K562 (cell line): ENCODE measurements at regions not wholly inside any gene's neighbourhood (a gene's known extent, or its start where the extent isn't known, plus 50 kb on each side); places are given as distances from the start of the nearest gene placed in this dataset.

Experiments used
- ATAC-seq: fragments of 200-7000 bp; cut with Tn5 transposase; 3 replicates; pipeline ENCODE4 v1.9.1; 2020; ENCODE audit warnings: moderate library complexity
- BruUV-seq: library from RNA; stranded (reverse); fragments of 400-500 nt; replicated peaks from 2 replicates; lab custom pipeline; 2021; lab: Mats Ljungman, UMichigan
- CTCF ChIA-PET: fragments of 300-600 bp; formaldehyde crosslinking; extraction: SDS; loops from one replicate; lab custom pipeline; 2021; ENCODE audit warnings: low intra/inter-chr PET ratio; lab: Yijun Ruan, JAX
- POLR2A ChIA-PET: fragments of 300-600, 350-650 bp; sonication (Branson Sonifier 250); formaldehyde crosslinking; extraction: SDS; loops from one replicate; lab custom pipeline; 2021; ENCODE audit warnings: antibody characterized with exemption, inconsistent platforms; lab: Yijun Ruan, JAX
- DNase-seq, 4 experiments: peaks; one replicate each; pipeline versions ENCODE4 v3.0.0 to v3.0.0-alpha.2; 2011 to 2018; ENCODE audit warnings: low spot score in 3 of 4, mixed read lengths in 3 of 4; ENCODE audit errors: extremely low read depth in 1 of 4
- FAIRE-seq: peaks from 2 replicates; lab custom pipeline; 2011; peaks lifted over from hg19 to GRCh38; lab: Jason Lieb, UNC
- H2AFZ ChIP-seq: 2 replicates; pipeline ENCODE4 v1.6.0; 2011; ENCODE audit warnings: low read depth, low read length, control low read depth, inconsistent platforms
- H3K27ac ChIP-seq: fragments of 200-600 bp; 3 replicates; pipeline ENCODE4 v1.8.0; 2011; ENCODE audit warnings: low read depth, mild to moderate bottlenecking, control low read depth, inconsistent platforms, low read length, moderate library complexity, mixed read lengths; ENCODE audit errors: extremely low read depth
- H3K27me3 ChIP-seq, 2 experiments: fragments of 300-600 bp in 1 of 2; 2 replicates in 1 of 2; 3 replicates in 1 of 2; pipeline versions ENCODE4 v1.6.0 to v1.8.0; 2011; ENCODE audit warnings: inconsistent platforms in 2 of 2, low read length in 2 of 2, mild to moderate bottlenecking in 1 of 2, mixed read lengths in 1 of 2, moderate library complexity in 1 of 2; ENCODE audit not compliant: control insufficient read depth in 2 of 2, insufficient read depth in 2 of 2
- H3K36me3 ChIP-seq: fragments of 300-600 bp; 3 replicates; pipeline ENCODE4 v1.8.0; 2011; ENCODE audit warnings: mild to moderate bottlenecking, low read length, inconsistent platforms; ENCODE audit not compliant: control insufficient read depth, insufficient read depth
- H3K4me1 ChIP-seq, 2 experiments: fragments of 200-600 bp in 1 of 2; replicated peaks in 1 of 2; 2 replicates in 1 of 2; 3 replicates in 1 of 2; pipeline versions ENCODE4 v1.5.1 to v1.8.0; 2011; ENCODE audit warnings: inconsistent platforms in 2 of 2, low read length in 2 of 2, mild to moderate bottlenecking in 1 of 2, mixed read lengths in 1 of 2, moderate library complexity in 1 of 2; ENCODE audit not compliant: control insufficient read depth in 2 of 2, insufficient read depth in 2 of 2
- H3K4me2 ChIP-seq: 2 replicates; pipeline ENCODE4 v1.6.1; 2011; ENCODE audit warnings: low read length, control low read depth, inconsistent platforms, mixed read lengths; ENCODE audit not compliant: insufficient read depth
- H3K4me3 ChIP-seq: fragments of 200-600 bp; sonication (generic), shearing (Covaris generic); 2 replicates; pipeline ENCODE4 v1.5.1; 2016; ENCODE audit warnings: control low read depth, inconsistent platforms
- H3K79me2 ChIP-seq: fragments of 200-600 bp; 3 replicates; pipeline ENCODE4 v1.8.0; 2011; ENCODE audit warnings: low read length, inconsistent platforms; ENCODE audit not compliant: control insufficient read depth, insufficient read depth
- H3K9ac ChIP-seq, 2 experiments: 2 replicates each; pipeline versions ENCODE4 v1.6.0 to v1.6.1; 2011; ENCODE audit warnings: low read depth in 2 of 2, low read length in 2 of 2, control low read depth in 1 of 2, inconsistent platforms in 1 of 2, mild to moderate bottlenecking in 1 of 2, mixed read lengths in 1 of 2; ENCODE audit not compliant: insufficient read depth in 1 of 2
- H3K9me1 ChIP-seq: one replicate; pipeline ENCODE4 v1.6.0; 2011; ENCODE audit warnings: inconsistent platforms, mild to moderate bottlenecking, low read length, moderate library complexity; ENCODE audit not compliant: control insufficient read depth, insufficient read depth
- H3K9me3 ChIP-seq: replicated peaks from 2 replicates; pipeline ENCODE4 v1.5.1; 2011; ENCODE audit warnings: low read depth, low read length, inconsistent platforms; ENCODE audit not compliant: control insufficient read depth, insufficient read depth
- H4K20me1 ChIP-seq: replicated peaks from 2 replicates; pipeline ENCODE4 v1.6.1; 2011; ENCODE audit warnings: low read length, inconsistent platforms, mixed read lengths; ENCODE audit not compliant: control insufficient read depth, insufficient read depth
- ASH1L ChIP-seq: fragments of 450-650 bp; IDR thresholded peaks from 2 replicates; pipeline ENCODE4 v1.6.1; 2018; ENCODE audit warnings: borderline replicate concordance, mild to moderate bottlenecking, low read depth; ENCODE audit not compliant: partially characterized antibody
- CBFB ChIP-seq: sonication (generic); formaldehyde crosslinking; IDR thresholded peaks from 2 replicates; pipeline ENCODE4 v1.4.0; 2020; ENCODE audit warnings: mild to moderate bottlenecking, missing genetic modification reagents
- DIDO1 ChIP-seq: fragments of 450-650 bp; IDR thresholded peaks from 2 replicates; pipeline ENCODE4 v1.6.1; 2016; ENCODE audit warnings: low read depth, missing biosample characterization, missing genetic modification characterization
- HCFC1 ChIP-seq: IDR thresholded peaks from 2 replicates; pipeline ENCODE4 v1.6.1; 2012; ENCODE audit warnings: low read depth, low read length, improper control_type of control experiment
- HLTF ChIP-seq: fragments of 450-650 bp; IDR thresholded peaks from 2 replicates; pipeline ENCODE4 v1.6.1; 2016
- JUNB ChIP-seq: fragments of 450-650 bp; formaldehyde crosslinking; conservative IDR thresholded peaks from 2 replicates; pipeline ENCODE4 v1.4.0; 2020; ENCODE audit warnings: mild to moderate bottlenecking
- KAT2B ChIP-seq: IDR thresholded peaks from one replicate; pipeline ENCODE4 v1.6.1; 2012; ENCODE audit warnings: low read depth, mild to moderate bottlenecking, control low read depth, inconsistent platforms, low read length, moderate library complexity
- KDM1A ChIP-seq, 2 experiments: fragments of 450-650 bp; IDR thresholded peaks; 2 replicates each; pipeline ENCODE4 v1.6.1; 2016; ENCODE audit warnings: mild to moderate bottlenecking in 2 of 2
- KHSRP ChIP-seq: fragments of 450-650 bp; IDR thresholded peaks from 2 replicates; pipeline ENCODE4 v1.6.1; 2017
- MECOM ChIP-seq: fragments of 250-450 bp; sonication (Bioruptor Pico); IDR thresholded peaks from 2 replicates; pipeline ENCODE4 v1.8.0; 2022; ENCODE audit warnings: inconsistent platforms
- RBM34 ChIP-seq: fragments of 200-400 bp; formaldehyde crosslinking; IDR thresholded peaks from 2 replicates; pipeline ENCODE4 v1.6.1; 2018; ENCODE audit warnings: low read length, borderline replicate concordance; ENCODE audit not compliant: insufficient read depth
- SAFB ChIP-seq: fragments of 200-400 bp; formaldehyde crosslinking; IDR thresholded peaks from 2 replicates; pipeline ENCODE4 v1.6.1; 2017; ENCODE audit warnings: low read depth, low read length, borderline replicate concordance
- SMARCA5 ChIP-seq: fragments of 450-650 bp; IDR thresholded peaks from 2 replicates; pipeline ENCODE4 v1.6.1; 2016
- STAG1 ChIP-seq: sonication (generic); formaldehyde crosslinking; IDR thresholded peaks from 2 replicates; pipeline ENCODE4 v1.5.0; 2020; ENCODE audit warnings: missing genetic modification reagents, borderline replicate concordance
- ZNF584 ChIP-seq: fragments of 200-800 bp; sonication (Bioruptor generic); IDR thresholded peaks from 2 replicates; pipeline ENCODE4 v1.6.1; 2016; ENCODE audit warnings: low read depth, mild to moderate bottlenecking, missing genetic modification characterization, missing compliant biosample characterization
- ZNF830 ChIP-seq: fragments of 250-450 bp; sonication (Bioruptor Pico); IDR thresholded peaks from 2 replicates; pipeline ENCODE4 v1.5.0; 2021; ENCODE audit warnings: mild to moderate bottlenecking
- WGBS: fragments of 100-300 bp; shearing (Covaris generic); methylation state at CpG from one replicate; pipeline ENCODE4 v1.1.6; 2016; ENCODE audit warnings: low coverage, mixed read lengths; ENCODE audit not compliant: insufficient coverage; ENCODE audit errors: missing lambda C conversion rate; 5-methylcytosine and 5-hydroxymethylcytosine counted together
- in situ Hi-C: fragments of 300-500 bp; cut with MboI; formaldehyde crosslinking; loops from 4 replicates; pipeline ENCODE4 v1.15.0; 2018; ENCODE audit warnings: inconsistent platforms, mixed read lengths
- intact Hi-C: fragments of 100-400 bp; cut with micrococcal nuclease; formaldehyde crosslinking; loops from 2 replicates; pipeline ENCODE4 v1.14.2; 2022
- TF ChIP-seq, protein P1 (sequence below), 2 experiments: fragments of 450-650 bp; IDR thresholded peaks; 2 replicates each; pipeline ENCODE4 v1.6.1; 2016
- TF ChIP-seq, protein P2 (sequence below): sonication (generic); formaldehyde crosslinking; IDR thresholded peaks from 2 replicates; pipeline ENCODE4 v1.5.0; 2020; ENCODE audit warnings: missing genetic modification reagents
- TF ChIP-seq, protein P3 (sequence below): sonication (generic); formaldehyde crosslinking; IDR thresholded peaks from 2 replicates; pipeline ENCODE4 v1.8.1; 2022; ENCODE audit warnings: missing genetic modification reagents

DNA sequence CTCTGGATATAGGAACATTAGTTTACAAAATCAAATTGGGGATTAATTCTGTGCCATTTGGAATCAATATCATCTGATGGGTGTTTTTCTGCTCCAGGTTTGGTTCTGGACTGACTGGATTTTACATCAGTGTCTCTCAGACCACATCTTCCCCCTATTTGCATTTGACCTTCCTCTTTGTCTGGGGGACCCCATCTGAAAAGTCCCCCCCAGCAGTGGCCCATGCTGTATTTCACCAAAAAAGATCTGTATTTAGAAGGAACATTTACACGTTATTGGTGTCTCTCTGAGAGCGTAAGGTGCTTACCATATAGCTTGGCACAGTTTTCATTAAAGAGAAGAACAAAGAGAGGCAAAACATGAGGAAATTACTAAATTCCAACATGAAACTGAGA lies 215.6 kb upstream of the CLINT1 start:
- intact Hi-C loops, result loop anchor here (2.0 kb wide), 1 partner anchor 1032 kb away; no protein-coding TSS in a partner anchor

More for the DNA sequence above, 215.6 kb upstream of the CLINT1 start:
- Histone ChIP-seq H3K27me3 (peaks cover 3 to 5% of the 10 kb centered on the region in 2 experiments; a peak in 2 of 5 replicates), H2AFZ (no peak overlapping the region), H3K4me2 (no peak overlapping the region), H3K27ac (no peak overlapping the region), H3K4me3 (no peak overlapping the region), H3K9me1 (no peaks in the 10 kb centered on the region), H3K9me3 (no peaks in the 10 kb centered on the region), H3K79me2 (no peaks in the 10 kb centered on the region), H3K9ac (no peak overlapping the region), H3K36me3 (no peaks in the 10 kb centered on the region), H4K20me1 (no peaks in the 10 kb centered on the region), H3K4me1 (no peaks in the 10 kb centered on the region)
- DNase-seq, result no peak
- no peak for FAIRE-seq
- TF ChIP-seq CBFB (CRISPR knock-in tag), result no peak
- no peak for TF ChIP-seq JUNB
- no peak for TF ChIP-seq MECOM
- TF ChIP-seq, protein P1, sequence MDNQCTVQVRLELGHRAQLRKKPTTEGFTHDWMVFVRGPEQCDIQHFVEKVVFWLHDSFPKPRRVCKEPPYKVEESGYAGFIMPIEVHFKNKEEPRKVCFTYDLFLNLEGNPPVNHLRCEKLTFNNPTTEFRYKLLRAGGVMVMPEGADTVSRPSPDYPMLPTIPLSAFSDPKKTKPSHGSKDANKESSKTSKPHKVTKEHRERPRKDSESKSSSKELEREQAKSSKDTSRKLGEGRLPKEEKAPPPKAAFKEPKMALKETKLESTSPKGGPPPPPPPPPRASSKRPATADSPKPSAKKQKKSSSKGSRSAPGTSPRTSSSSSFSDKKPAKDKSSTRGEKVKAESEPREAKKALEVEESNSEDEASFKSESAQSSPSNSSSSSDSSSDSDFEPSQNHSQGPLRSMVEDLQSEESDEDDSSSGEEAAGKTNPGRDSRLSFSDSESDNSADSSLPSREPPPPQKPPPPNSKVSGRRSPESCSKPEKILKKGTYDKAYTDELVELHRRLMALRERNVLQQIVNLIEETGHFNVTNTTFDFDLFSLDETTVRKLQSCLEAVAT (IDR thresholded peaks at IDR 0.05), result no peak
- no peak for TF ChIP-seq KHSRP
- TF ChIP-seq, protein P2, sequence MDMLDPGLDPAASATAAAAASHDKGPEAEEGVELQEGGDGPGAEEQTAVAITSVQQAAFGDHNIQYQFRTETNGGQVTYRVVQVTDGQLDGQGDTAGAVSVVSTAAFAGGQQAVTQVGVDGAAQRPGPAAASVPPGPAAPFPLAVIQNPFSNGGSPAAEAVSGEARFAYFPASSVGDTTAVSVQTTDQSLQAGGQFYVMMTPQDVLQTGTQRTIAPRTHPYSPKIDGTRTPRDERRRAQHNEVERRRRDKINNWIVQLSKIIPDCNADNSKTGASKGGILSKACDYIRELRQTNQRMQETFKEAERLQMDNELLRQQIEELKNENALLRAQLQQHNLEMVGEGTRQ (CRISPR knock-in tag), result no peak
- TF ChIP-seq, protein P3, sequence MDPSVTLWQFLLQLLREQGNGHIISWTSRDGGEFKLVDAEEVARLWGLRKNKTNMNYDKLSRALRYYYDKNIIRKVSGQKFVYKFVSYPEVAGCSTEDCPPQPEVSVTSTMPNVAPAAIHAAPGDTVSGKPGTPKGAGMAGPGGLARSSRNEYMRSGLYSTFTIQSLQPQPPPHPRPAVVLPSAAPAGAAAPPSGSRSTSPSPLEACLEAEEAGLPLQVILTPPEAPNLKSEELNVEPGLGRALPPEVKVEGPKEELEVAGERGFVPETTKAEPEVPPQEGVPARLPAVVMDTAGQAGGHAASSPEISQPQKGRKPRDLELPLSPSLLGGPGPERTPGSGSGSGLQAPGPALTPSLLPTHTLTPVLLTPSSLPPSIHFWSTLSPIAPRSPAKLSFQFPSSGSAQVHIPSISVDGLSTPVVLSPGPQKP, result no peak
- no peak for TF ChIP-seq ASH1L
- TF ChIP-seq DIDO1 (tag), result no peak
- no peak for TF ChIP-seq HLTF
- TF ChIP-seq KDM1A (IDR thresholded peaks at IDR 0.05), result no peak
- no peak for TF ChIP-seq ZNF584 (CRISPR knock-in tag)
- TF ChIP-seq ZNF830 (CRISPR knock-in tag), result no peak
- no peak for TF ChIP-seq SAFB
- TF ChIP-seq STAG1 (CRISPR knock-in tag), result no peak
- TF ChIP-seq SMARCA5, result no peak
- no peak for TF ChIP-seq KAT2B
- no peak for TF ChIP-seq HCFC1
- TF ChIP-seq RBM34, result no peak
- WGBS, result 10% methylated on average over 2 of the region's 2 CpGs
- ChIA-PET POLR2A (no interaction called here), CTCF (interaction anchor here (0.6 kb wide), 1 partner anchor 1032 kb away, joined by 3 read pairs; no protein-coding TSS in a partner anchor)
- in situ Hi-C loops, result no loop called here
- BruUV-seq, result no TSS peak
- ATAC-seq, result no peak
